ENCODE measurements at regions not wholly inside any gene's neighbourhood (a gene's known extent, or its start where the extent isn't known, plus 50 kb on each side); places are given as distances from the start of the nearest gene placed in this dataset.

GRCh38 chr2:16252251-16252650 is 311.9 kb downstream of the MYCN start:
- no peak for DNase-seq
- 82 to 90% methylated on average over 7 to 9 of the region's 9 CpGs for whole genome bisulfite sequencing, 2 donors
- intact Hi-C loops (cut with DNase I): no loop called here
- no peaks in the 10 kb centered on the region for H3K36me3 ChIP-seq
- H3K27me3 ChIP-seq: peaks cover 0 to 20% (median 0%) of the 10 kb centered on the region in 4 donors
- H3K4me3 ChIP-seq: no peak overlapping the region
- TF ChIP-seq, protein P1, sequence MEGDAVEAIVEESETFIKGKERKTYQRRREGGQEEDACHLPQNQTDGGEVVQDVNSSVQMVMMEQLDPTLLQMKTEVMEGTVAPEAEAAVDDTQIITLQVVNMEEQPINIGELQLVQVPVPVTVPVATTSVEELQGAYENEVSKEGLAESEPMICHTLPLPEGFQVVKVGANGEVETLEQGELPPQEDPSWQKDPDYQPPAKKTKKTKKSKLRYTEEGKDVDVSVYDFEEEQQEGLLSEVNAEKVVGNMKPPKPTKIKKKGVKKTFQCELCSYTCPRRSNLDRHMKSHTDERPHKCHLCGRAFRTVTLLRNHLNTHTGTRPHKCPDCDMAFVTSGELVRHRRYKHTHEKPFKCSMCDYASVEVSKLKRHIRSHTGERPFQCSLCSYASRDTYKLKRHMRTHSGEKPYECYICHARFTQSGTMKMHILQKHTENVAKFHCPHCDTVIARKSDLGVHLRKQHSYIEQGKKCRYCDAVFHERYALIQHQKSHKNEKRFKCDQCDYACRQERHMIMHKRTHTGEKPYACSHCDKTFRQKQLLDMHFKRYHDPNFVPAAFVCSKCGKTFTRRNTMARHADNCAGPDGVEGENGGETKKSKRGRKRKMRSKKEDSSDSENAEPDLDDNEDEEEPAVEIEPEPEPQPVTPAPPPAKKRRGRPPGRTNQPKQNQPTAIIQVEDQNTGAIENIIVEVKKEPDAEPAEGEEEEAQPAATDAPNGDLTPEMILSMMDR (IDR thresholded peaks at IDR 0.05): no peak
- no peak for TF ChIP-seq POLR2A (IDR thresholded peaks at IDR 0.05)
- H3K4me1 ChIP-seq: peaks cover 0 to 9% (median 0%) of the 10 kb centered on the region in 3 donors
- no peak overlapping the region for H3K27ac ChIP-seq
- H3K9me3 ChIP-seq: no peaks in the 10 kb centered on the region

GRCh38 chr2:16251511-16252225 is 311.3 kb downstream of the MYCN start:
- Histone ChIP-seq H3K4me1 (peaks cover 0 to 13% (median 0%) of the 10 kb centered on the region in 3 donors), H3K36me3 (no peaks in the 10 kb centered on the region), H3K27me3 (peaks cover 0 to 20% (median 0%) of the 10 kb centered on the region in 4 donors), H3K27ac (no peak overlapping the region), H3K9me3 (no peaks in the 10 kb centered on the region), H3K4me3 (no peak overlapping the region)
- intact Hi-C loops (cut with DNase I): no loop called here
- 84 to 87% methylated on average over 7 of the region's 8 CpGs for WGBS, 2 donors
- no peak for DNase-seq
- no peak for TF ChIP-seq POLR2A (IDR thresholded peaks at IDR 0.05)
- TF ChIP-seq, protein P1 (IDR thresholded peaks at IDR 0.05): no peak

GRCh38 chr2:16250886-16251285 is 310.5 kb downstream of the MYCN start:
- no peak for DNase-seq
- WGBS, 2 donors: 60 to 79% methylated on average over 5 of the region's 5 CpGs
- Histone ChIP-seq H3K27me3 (peaks cover 0 to 20% (median 0%) of the 10 kb centered on the region in 4 donors), H3K4me3 (no peak overlapping the region), H3K9me3 (no peaks in the 10 kb centered on the region), H3K36me3 (no peaks in the 10 kb centered on the region), H3K27ac (no peak overlapping the region), H3K4me1 (peaks cover 0 to 13% (median 0%) of the 10 kb centered on the region in 3 donors)
- intact Hi-C loops (cut with DNase I): no loop called here
- TF ChIP-seq, protein P1 (IDR thresholded peaks at IDR 0.05): no peak
- TF ChIP-seq POLR2A (IDR thresholded peaks at IDR 0.05): no peak

- Histone ChIP-seq H3K4me3 (no peak overlapping the region), H3K9me3 (no peaks in the 10 kb centered on the region), H3K27me3 (peaks cover 0 to 20% (median 0%) of the 10 kb centered on the region in 4 donors), H3K4me1 (peaks cover 0 to 13% (median 0%) of the 10 kb centered on the region in 3 donors), H3K27ac (no peak overlapping the region), H3K36me3 (no peaks in the 10 kb centered on the region)
- intact Hi-C loops (cut with DNase I): no loop called here
- DNase-seq: no peak
- 73 to 77% methylated on average over 6 to 7 of the region's 8 CpGs for WGBS, 2 donors
- TF ChIP-seq POLR2A (IDR thresholded peaks at IDR 0.05): no peak
- TF ChIP-seq, protein P1 (IDR thresholded peaks at IDR 0.05): no peak
These were observed 310.1 kb downstream of the MYCN start for GRCh38 chr2:16250466-16250865.

DNA sequence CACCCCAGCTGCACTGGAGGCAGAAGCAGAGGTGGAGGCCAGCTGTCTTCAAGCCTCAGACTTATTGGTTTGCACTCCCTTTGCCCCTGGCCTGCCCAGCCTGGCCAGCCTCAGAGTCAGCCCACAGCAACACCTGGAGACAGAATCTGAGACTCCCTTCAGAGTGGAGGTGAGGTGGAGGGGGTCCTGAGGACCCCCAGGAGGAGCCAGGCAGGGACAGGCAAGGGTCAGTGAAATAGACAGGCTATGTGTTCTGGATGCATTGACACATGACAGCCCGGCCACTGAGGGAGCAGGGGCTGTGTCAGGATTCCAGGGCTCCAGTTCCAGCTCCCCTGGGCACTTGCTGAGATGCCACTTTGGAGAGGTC is 309.7 kb downstream of the MYCN start:
- Histone ChIP-seq H3K4me3 (no peak overlapping the region), H3K9me3 (no peaks in the 10 kb centered on the region), H3K27ac (no peak overlapping the region), H3K27me3 (peaks cover 0 to 20% (median 0%) of the 10 kb centered on the region in 4 donors), H3K4me1 (peaks cover 0 to 13% (median 0%) of the 10 kb centered on the region in 3 donors), H3K36me3 (no peaks in the 10 kb centered on the region)
- 80 to 100% methylated on average over 1 of the region's 1 CpG for WGBS, 2 donors
- DNase-seq: no peak
- intact Hi-C loops (cut with DNase I): no loop called here
- TF ChIP-seq, protein P1 (IDR thresholded peaks at IDR 0.05): no peak
- no peak for TF ChIP-seq POLR2A (IDR thresholded peaks at IDR 0.05)
